Left renal pelvis (tissue), 4 donors: ENCODE measurements at regions not wholly inside any gene's neighbourhood (a gene's known extent, or its start where the extent isn't known, plus 50 kb on each side); places are given as distances from the start of the nearest gene placed in this dataset.

ENCODE experiments used
- DNase-seq, 4 donors: peaks; one replicate each; pipeline ENCODE4 v3.0.0-alpha.2; 2013; ENCODE audit warnings: low read depth in 4 of 4, low spot score in 3 of 4

DNA sequence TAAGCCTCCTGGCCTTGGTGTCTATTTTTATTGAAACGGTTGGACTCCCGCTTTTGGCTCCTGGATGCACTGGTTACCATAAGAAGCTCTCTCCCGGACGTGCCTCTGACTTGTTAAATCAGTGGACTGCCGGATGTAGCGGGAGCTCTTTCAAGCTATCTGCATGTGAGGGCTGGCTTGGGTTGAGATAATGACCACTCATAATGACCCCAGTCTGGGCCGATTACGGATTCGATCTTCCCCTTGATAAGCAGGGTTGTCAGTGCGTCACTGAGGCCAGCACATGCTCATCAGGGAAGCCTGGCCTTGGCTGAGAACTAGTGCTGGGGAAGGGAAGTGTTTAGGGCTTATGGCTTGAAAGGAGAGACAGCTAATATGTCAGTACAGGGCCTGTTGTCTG lies 528.1 kb downstream of the CDH26 start:
- no peak for DNase-seq

DNA sequence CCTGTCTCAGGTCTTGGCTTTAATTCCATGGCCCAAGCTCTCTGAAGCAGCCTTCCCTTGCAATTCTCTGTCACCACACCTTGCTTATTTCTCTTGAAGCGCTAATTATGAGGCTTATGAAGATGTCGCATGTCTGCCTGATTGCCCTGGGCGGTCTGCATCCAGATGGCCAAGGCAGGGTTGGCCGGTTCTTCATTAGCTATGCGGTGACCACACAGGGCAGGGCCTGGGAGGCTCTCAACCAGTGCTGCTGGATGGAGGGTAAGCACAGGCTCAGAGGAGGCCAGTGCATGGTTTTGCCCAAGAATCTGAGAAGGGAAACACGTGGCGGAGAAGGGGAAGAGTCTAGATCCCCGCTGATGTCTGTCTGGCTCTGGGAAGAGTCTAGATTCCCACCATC lies 528.7 kb downstream of the CDH26 start:
- DNase-seq: no peak

DNA sequence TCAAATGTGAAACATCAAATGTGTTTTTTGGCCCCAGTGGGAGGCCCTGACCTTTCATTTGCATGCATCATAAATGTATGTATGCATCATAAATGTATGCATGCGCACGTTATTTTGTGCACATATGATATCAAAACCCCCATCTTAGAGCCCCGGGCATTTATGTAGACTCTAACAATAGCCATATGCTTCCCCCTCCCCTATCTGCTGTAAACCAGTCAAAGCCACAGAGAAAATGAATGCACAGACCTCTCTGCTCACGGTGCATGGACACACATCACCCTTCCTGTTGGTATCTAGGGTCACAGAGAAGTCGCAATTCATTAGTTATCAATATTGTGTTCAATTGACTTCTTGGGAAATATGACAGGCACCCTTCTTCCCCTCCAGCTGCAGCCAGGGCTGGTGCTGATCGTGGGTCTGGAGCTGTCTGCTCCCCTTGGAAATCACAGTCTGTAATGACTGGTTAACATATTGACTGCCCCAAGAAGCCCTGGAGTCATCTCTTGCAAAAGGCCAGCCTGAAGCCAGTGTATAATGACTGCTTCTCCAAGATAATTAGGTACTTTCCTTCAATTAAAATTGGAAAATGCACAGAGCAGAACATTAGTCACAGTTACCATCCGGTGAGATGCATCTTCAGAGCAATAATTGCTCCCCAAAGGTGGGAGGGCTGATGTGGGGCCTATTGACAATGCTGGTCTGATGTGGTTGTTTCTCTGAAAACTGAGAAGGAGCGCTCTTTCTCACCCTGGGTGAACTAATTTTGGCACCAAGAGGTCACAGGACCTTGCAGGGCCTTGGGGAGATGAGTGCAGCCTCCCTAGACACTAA lies 532.2 kb downstream of the CDH26 start:
- DNase-seq: no peak

DNA sequence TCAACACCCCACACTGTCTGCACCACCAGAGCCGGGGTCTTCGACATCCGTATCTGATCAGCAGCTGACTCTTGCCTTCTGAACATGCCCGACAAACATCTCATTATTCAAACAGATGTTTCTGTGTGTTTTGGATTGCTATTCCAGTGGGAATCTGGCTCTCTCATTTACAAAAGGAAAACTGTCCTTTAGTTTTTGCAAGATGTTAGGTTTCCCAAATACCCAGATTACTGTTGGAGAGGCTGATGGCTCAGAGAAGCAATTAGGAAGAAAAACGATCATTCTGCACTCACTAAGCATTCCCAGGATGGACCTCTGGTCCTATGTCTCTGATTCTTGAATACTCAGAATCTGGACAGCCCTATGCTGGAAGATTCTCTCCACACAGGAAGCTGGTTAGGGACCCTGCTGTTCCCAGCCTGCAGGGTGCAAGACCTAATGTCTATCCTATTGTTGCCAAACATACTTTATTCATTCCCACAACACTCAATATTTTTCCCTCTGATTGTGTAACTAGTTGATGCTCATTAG lies 532.9 kb downstream of the CDH26 start:
- DNase-seq: no peak

DNA sequence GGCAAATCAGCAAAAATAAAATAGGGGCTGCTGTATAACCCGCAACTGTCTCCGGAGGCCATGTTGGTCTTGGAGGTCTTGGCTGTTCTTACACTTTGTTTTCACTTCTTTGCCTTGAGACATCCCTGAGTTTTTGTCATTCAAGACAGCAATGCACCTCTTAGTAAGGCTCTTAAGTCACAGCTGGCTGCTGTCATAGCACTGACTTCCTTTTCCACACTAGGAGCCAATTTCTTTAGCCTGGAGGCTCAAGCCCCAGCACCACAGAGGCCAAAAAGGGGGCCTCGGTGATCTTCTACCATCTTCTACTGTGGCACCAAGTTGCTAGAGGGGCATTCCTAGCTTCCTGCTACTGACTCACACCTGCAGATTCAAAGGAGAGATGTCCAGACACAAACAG lies 536.3 kb downstream of the CDH26 start:
- no peak for DNase-seq

DNA sequence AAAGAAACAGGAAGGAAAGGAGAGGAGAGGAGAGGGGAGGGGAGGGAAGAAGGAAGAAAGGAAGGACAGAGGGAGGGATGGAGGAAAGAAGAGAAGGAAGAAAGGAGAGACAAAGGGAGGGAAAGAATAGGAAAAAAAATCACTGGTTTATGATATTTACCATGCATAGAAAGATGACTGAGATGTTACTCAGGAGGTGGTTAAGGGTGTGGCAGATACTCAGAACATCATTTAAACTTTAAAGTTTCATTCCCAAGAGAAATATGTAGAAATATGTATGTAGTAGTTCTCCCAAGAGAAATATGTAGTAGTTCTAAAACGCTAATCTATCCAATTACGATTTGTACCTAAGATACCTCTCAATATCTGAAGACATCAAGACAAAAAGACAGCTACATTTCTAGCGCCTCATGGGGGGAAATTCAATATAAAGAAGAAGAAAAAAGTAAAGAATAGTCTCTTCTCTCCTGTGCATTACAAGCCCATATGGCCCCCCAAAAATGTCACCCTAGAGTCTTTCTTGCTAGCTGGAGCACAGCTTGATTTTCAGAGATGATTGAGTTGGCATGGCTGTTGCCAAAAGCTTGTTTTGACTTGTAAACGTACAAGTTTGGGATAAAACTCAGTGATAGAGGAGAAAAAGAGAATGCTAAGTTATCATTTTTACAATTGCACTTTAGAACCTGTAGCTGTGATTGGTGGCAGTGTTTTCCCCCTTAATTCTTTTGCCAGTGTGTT lies 539.2 kb downstream of the CDH26 start:
- DNase-seq: no peak

DNA sequence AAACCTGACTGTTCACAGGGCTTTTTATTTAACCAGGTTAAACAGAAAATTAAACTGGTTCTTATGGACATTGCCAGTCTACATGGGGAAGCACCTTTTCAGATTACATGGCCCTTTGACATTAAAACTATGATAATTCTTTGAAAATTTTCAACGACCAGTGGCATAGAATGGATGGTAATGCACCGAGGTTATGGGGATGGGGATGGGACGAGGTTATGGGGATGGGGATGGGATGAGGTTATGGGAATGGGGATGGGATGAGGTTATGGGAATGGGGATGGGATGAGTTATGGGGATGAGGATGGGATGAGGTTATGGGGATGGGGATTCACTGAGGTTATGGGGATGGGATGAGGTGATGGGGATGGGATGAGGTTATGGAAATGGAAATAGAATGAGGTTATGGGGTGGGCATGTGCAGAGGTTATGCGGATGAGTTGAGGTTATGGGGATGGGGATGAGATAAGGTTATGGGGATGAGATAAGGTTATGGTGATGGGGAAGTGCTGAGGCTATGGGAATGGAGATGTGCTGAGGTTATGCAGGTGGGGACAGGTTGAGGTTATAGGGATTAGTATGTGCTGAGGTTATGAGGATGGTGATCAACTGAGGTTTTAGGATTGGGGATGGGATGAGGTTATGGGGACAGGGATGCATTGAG lies 541.9 kb downstream of the CDH26 start:
- DNase-seq: no peak

DNA sequence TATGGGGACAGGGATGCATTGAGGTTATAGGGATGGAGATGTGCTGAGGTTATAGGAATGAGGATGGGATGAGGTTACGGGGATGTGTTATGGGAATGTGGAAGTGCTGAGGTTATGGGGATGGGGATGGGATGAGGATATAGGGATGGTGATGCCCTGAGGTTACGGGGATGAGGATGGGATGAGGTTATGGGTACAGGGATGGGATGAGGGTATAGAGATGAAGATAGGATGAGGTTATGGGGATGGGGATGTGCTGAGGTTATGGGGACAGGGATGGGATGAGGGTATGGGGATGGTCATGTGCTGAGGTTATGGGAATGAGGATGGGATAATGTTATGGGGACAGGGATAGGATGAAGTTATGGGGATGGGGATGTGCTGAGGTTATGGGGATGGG lies 542.8 kb downstream of the CDH26 start:
- DNase-seq: no peak

DNA sequence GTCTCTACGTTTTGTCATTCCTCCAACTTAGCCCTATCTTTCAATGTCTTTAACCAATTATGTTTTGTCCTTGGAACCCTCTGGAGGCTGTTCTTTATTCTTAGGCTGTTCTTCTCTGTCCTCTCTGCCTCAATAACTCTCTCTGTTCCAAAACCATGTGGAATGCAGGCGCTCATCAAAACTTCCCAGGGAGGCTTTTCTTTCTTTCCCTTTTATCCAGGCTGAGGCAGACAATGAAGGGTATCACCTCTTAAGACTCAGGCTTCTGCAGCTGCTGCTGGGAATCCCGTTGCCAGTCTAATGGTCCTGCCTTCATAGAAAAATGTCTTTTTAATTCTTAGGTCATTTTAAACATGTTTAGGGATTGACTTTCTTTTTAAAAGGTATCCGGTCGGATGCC lies 544.7 kb downstream of the CDH26 start:
- DNase-seq: no peak

DNA sequence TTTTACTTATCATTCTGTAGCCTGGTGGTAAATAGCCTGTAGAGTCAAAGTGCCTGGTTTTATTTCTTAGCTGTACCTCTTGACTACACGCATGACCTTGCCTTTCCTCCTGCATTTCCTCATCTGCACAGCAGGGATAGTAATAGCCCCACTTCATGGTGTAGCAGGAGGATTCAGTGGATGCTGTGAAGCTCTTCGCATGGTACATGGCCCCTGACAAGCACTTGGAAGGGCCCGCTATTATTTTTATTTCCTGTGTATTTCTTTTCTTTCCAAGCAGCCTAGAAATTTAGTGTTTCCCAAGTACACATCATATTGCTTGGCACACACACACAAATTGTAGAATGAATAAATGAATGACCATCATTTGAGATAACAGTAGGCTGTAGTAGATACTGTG lies 547.2 kb downstream of the CDH26 start:
- DNase-seq: no peak

DNA sequence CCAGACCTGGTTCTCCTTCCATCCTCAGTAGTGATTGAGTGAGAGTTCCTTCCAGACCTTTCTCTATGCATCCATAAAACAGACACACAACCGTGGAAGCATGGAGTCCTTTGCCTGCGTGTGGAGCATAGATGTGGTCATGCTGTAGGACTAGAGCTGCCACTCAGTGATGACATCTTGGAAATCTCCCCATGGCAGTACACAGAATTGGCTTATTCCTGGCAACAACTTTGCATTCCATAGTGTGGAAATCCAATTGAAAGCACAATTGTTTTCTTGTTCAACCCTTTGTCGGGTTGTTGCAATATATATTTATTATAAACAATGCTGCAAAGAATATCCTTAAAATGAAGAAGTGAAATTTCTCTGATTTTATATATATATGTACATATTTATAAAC lies 547.8 kb downstream of the CDH26 start:
- DNase-seq: no peak

DNA sequence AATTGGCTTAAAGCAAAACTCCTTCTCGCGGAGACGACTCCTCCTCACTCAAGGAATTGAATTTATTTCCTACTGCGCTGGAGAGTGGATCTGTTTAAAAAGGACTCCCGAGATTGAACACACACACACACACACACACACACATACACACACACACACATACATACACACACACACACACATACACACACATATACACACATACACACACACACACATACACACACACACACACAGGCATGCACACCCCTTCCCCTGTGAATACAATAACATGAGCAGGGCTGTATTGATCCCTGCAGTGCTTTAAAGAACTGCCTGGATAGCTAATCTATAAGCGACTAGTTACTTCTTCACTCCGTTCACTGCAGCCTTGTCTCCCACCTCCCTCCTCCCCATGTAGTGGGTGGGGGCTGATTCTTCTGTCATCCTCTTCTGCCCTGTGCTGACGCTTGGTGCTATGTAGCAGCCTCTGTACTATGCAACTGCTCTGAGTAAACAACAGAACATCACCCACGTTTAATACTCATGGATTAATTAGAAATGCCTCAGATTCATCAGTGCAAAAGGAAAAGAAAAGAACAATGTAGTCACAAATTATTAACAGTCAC lies 549.0 kb downstream of the CDH26 start:
- DNase-seq: no peak

DNA sequence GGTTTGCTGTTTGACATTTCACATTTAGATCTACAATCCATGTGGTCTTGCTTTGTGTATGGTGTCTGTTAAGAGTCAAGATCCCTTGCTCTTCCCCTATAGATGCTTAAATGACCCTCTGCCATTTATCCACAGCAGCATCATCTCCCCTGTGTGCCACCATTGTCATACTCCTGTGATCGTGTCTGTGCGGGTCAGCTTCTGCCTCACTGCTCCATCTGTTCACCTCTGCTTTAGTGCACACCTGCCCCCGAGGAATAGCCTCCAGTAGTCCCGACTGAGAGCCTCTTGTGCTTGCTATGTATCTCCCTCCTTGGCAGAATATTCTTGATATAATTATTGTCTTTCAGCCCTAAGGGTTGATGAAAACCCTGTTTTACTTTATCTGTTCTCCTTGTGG lies 551.2 kb downstream of the CDH26 start:
- DNase-seq: no peak

DNA sequence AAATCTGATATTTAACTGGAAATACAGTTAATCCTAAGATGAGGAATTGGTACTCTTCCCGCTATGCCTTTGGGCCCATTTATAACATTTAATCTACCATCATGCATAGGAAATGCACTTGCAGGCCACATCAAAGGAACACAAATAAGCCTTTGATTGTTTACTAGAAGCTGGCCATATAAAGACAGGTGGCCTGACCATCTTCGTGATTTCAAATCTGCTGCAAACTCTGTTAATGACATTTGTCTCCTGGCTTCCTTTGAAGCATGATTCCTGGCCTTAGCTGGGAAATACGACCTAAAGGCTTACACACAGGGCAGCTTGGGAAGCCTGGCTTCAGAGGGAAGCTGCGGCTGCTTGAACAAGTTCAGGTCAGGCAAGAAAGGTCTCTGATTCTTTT lies 552.1 kb downstream of the CDH26 start:
- DNase-seq: no peak

DNA sequence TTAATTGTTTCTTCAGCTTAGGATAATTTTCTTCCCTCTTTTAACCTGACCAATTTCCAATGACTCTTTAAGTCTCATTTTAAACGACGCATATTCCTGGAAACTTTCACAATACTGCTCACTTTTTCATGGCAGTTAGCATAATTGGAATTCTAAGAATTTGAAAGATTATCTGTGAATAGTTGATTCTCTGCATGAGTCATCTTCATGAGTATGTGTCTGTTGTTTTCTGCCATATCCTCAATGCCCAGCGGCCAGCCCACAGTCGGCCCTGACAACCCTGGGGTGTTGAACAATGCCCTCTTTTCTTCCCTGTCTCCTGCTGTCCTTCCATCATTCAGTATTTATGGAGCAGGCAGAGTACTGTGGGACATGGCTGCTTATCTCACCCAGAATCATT lies 554.2 kb downstream of the CDH26 start:
- DNase-seq: no peak

DNA sequence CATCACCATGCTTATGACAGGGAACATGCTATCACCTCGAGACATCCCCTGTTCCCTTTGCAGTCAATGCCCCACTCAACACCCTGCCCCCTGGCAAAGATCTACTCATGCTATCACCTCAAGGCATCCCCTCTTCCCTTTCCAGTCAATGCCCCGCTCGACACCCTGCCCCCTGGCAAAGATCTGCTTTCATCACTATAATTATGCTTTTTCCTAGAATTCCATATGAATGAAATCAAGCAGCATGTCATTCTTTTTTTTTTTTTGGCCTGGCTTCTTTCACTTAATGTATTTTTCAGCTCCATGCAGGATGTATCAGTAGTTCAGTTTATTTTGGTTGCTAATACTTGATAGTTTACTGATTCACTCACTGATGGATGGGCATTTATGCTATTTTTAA lies 554.9 kb downstream of the CDH26 start:
- DNase-seq: no peak

DNA sequence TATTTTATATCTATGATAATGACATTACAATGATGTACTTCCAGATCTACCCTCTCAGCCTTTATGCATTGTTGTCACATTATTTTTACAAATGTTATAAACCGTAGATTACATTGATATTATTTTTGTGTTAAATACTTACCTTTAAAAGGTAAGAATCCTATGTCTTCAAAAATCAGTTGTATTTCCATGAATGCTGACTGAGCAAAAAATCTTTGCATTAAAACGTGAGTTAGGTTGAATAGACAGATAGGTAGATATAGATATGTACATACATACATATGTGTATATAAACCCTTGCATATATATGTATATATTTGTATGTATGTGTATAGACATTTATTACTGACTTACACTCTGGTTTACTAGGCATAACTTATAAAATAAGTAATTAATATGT lies 558.2 kb downstream of the CDH26 start:
- no peak for DNase-seq

DNA sequence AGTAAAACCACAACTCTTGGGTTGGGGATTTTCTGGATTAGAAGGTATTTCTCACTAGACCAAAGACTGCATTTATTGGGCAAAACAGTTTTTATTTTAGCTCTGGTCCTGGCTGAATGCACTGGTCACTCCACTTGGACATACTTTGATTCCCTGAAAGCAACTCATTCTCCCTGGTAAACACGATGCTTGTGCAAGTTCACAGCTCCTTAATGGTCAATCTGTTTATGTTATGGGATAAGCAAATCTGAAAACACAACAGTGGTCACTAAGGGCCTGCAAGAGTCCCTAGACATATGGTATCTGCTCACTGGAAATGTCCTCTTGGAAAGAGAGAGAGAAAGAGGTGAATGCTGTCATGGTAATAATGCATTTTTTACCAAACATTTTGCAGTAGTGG lies 559.8 kb downstream of the CDH26 start:
- no peak for DNase-seq

DNA sequence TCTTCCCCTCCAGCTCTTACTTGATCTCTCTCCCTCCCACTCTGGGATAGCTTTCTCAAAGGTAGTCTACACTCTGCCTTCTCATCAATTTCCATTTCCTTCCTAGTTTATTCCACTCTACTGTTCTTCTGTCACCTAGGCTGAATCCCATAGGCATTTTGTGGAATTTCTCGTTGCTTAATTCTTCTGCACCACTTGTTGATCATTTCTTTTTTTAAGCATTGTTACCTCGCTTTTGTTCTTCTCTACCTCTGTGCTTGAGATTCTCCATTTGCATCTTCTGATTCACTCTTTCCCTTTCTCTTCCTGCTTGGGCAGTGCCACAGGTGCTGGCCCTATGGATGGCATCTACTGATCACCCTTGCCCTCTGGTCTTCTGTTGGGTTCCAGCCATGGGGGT lies 567.2 kb downstream of the CDH26 start:
- no peak for DNase-seq

DNA sequence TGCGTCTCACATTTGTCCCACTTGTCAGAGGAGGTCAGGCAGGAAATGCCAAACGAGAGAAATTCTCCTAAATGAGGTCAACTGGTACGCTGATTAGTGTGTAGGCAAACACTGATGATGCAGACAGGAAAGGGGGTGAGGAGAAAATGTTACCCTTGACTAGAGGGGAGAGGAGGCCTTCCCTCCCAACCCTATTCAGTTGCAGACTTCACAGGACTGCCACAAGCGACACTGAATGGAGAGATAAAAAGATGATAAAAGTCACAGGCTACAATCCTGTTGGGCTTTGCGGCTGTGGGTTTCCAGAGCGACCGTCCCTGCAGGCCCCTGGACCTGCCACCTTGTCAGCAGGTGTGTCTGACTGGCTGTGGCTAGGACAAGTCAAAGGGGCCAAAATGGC lies 569.4 kb downstream of the CDH26 start:
- no peak for DNase-seq

DNA sequence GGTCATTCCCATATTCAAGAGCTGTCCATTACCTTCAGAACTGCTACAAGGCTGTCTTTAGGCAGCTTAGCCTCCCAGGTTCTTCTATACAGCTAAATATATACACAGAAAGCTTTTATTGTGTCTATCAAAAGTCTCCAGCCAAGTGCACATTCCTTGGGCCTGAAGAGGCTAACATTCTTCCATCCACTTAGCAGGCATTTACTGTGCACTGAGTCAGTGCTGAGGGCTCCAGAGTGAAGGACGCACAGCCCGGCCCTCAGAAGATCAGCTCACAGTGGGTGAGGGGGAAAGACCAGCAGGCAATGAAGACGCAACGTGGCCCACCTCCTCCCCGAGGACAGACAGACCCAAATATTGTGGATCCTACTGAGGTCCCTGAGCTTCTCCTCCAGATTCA lies 569.9 kb downstream of the CDH26 start:
- DNase-seq: no peak
